OCI-LY1 (cell line): ENCODE measurements at regions not wholly inside any gene's neighbourhood (a gene's known extent, or its start where the extent isn't known, plus 50 kb on each side); places are given as distances from the start of the nearest gene placed in this dataset.

ENCODE experiments used
- H2AFZ ChIP-seq: fragments of 200-600 bp; sonication (generic), shearing (Covaris generic); 2 replicates; pipeline ENCODE4 v1.6.0; 2014; ENCODE audit warnings: antibody characterized with exemption, mild to moderate bottlenecking, low read length
- H3F3A ChIP-seq: fragments of 200-600 bp; sonication (generic), shearing (Covaris generic); 2 replicates; pipeline ENCODE4 v1.6.0; 2014; ENCODE audit warnings: mild to moderate bottlenecking, antibody characterized with exemption, low read length, moderate library complexity; ENCODE audit not compliant: insufficient read depth
- H3K27ac ChIP-seq: fragments of 200-600 bp; sonication (generic); 2 replicates; pipeline ENCODE4 v1.5.1; 2014; ENCODE audit warnings: low read length, mixed run types, mild to moderate bottlenecking, low read depth; ENCODE audit not compliant: poor library complexity, severe bottlenecking
- H3K27me3 ChIP-seq: fragments of 200-600 bp; sonication (generic); 2 replicates; pipeline ENCODE4 v1.6.0; 2014; ENCODE audit warnings: antibody characterized with exemption, mild to moderate bottlenecking, low read length, moderate library complexity; ENCODE audit not compliant: insufficient read depth
- H3K36me3 ChIP-seq: fragments of 200-600 bp; sonication (generic); 2 replicates; pipeline ENCODE4 v1.6.1; 2014; ENCODE audit warnings: mild to moderate bottlenecking, antibody characterized with exemption, low read length, moderate library complexity, mixed read lengths; ENCODE audit not compliant: insufficient read depth
- H3K4me1 ChIP-seq: fragments of 200-600 bp; sonication (generic); 2 replicates; pipeline ENCODE4 v1.5.1; 2014; ENCODE audit warnings: mild to moderate bottlenecking, low read length, moderate library complexity; ENCODE audit not compliant: insufficient read depth, severe bottlenecking
- H3K4me2 ChIP-seq: fragments of 200-600 bp; sonication (generic), shearing (Covaris generic); 2 replicates; pipeline ENCODE4 v1.6.1; 2014; ENCODE audit warnings: low read length
- H3K4me3 ChIP-seq: fragments of 200-600 bp; sonication (generic); 2 replicates; pipeline ENCODE4 v1.5.1; 2014; ENCODE audit warnings: low read length, low read depth, mild to moderate bottlenecking, mixed read lengths; ENCODE audit not compliant: poor library complexity, severe bottlenecking
- H3K79me2 ChIP-seq: fragments of 200-600 bp; shearing (Covaris generic); 2 replicates; pipeline ENCODE4 v1.6.1; 2016; ENCODE audit warnings: mixed run types, low read length, mixed read lengths; ENCODE audit not compliant: insufficient read depth
- H3K9ac ChIP-seq: fragments of 200-600 bp; sonication (generic), shearing (Covaris generic); 2 replicates; pipeline ENCODE4 v1.6.1; 2014; ENCODE audit warnings: mild to moderate bottlenecking, low read length, mixed read lengths
- H3K9me2 ChIP-seq: fragments of 200-600 bp; sonication (generic), shearing (Covaris generic); 2 replicates; pipeline ENCODE4 v1.6.1; 2014; ENCODE audit warnings: low read depth, mild to moderate bottlenecking, low read length, mixed read lengths
- H3K9me3 ChIP-seq: fragments of 200-600 bp; shearing (Covaris generic); 2 replicates; pipeline ENCODE4 v1.6.1; 2014; ENCODE audit warnings: low read length, mixed read lengths
- H4K20me1 ChIP-seq: fragments of 200-600 bp; sonication (generic), shearing (Covaris generic); 2 replicates; pipeline ENCODE4 v1.6.0; 2016; ENCODE audit warnings: mild to moderate bottlenecking, low read length; ENCODE audit not compliant: insufficient read depth
- CTCF ChIP-seq: fragments of 200-600 bp; sonication (generic), shearing (Covaris generic); IDR thresholded peaks from 2 replicates; pipeline ENCODE4 v1.5.1; 2017; ENCODE audit warnings: mild to moderate bottlenecking, antibody characterized with exemption, low read length, moderate library complexity, mixed read lengths
- EZH2 ChIP-seq: fragments of 200-600 bp; sonication (generic), shearing (Covaris generic); IDR thresholded peaks from 2 replicates; pipeline ENCODE4 v1.8.0; 2017; ENCODE audit warnings: borderline replicate concordance, mixed run types, mild to moderate bottlenecking, antibody characterized with exemption, low read length, moderate library complexity, mixed read lengths

GRCh38 chr6:101083533-101084175 is 202.5 kb upstream of the ASCC3 start:
- no peaks in the 10 kb centered on the region for H3F3A ChIP-seq
- H3K9me2 ChIP-seq: no peaks in the 10 kb centered on the region
- H3K27me3 ChIP-seq: no peaks in the 10 kb centered on the region
- H2AFZ ChIP-seq: no peak overlapping the region
- TF ChIP-seq CTCF (no peak), EZH2 (no peak)
- no peak overlapping the region for H3K4me2 ChIP-seq
- H3K4me1 ChIP-seq: no peaks in the 10 kb centered on the region
- H3K36me3 ChIP-seq: no peaks in the 10 kb centered on the region
- no peaks in the 10 kb centered on the region for H3K79me2 ChIP-seq
- no peak overlapping the region for H3K27ac ChIP-seq
- H3K9me3 ChIP-seq: no peaks in the 10 kb centered on the region
- H4K20me1 ChIP-seq: no peaks in the 10 kb centered on the region
- no peak overlapping the region for H3K9ac ChIP-seq
- no peak overlapping the region for H3K4me3 ChIP-seq

GRCh38 chr6:101085327-101085726 is 204.2 kb upstream of the ASCC3 start:
- no peaks in the 10 kb centered on the region for H3K36me3 ChIP-seq
- H4K20me1 ChIP-seq: no peaks in the 10 kb centered on the region
- TF ChIP-seq EZH2: no peak
- no peak for TF ChIP-seq CTCF
- H3K79me2 ChIP-seq: no peaks in the 10 kb centered on the region
- H3K9me2 ChIP-seq: no peaks in the 10 kb centered on the region
- H3K4me2 ChIP-seq: no peak overlapping the region
- no peak overlapping the region for H3K9ac ChIP-seq
- no peaks in the 10 kb centered on the region for H3K27me3 ChIP-seq
- H3F3A ChIP-seq: no peaks in the 10 kb centered on the region
- no peak overlapping the region for H3K27ac ChIP-seq
- no peak overlapping the region for H2AFZ ChIP-seq
- H3K4me1 ChIP-seq: no peaks in the 10 kb centered on the region
- no peaks in the 10 kb centered on the region for H3K9me3 ChIP-seq
- H3K4me3 ChIP-seq: no peak overlapping the region

GRCh38 chr6:101086473-101086872 is 205.3 kb upstream of the ASCC3 start:
- no peaks in the 10 kb centered on the region for H3F3A ChIP-seq
- no peak overlapping the region for H3K4me3 ChIP-seq
- H2AFZ ChIP-seq: no peak overlapping the region
- H3K9ac ChIP-seq: no peak overlapping the region
- no peak overlapping the region for H3K27ac ChIP-seq
- H4K20me1 ChIP-seq: no peaks in the 10 kb centered on the region
- H3K36me3 ChIP-seq: no peaks in the 10 kb centered on the region
- no peaks in the 10 kb centered on the region for H3K79me2 ChIP-seq
- no peaks in the 10 kb centered on the region for H3K9me2 ChIP-seq
- 0 out of 2 replicates have a peak, but pooled peaks cover 2% of the 10 kb centered on the region for H3K9me3 ChIP-seq
- H3K4me2 ChIP-seq: no peak overlapping the region
- no peaks in the 10 kb centered on the region for H3K4me1 ChIP-seq
- TF ChIP-seq EZH2: no peak
- no peak for TF ChIP-seq CTCF
- H3K27me3 ChIP-seq: no peaks in the 10 kb centered on the region
